ENCODE measurements at regions not wholly inside any gene's neighbourhood (a gene's known extent, or its start where the extent isn't known, plus 50 kb on each side); places are given as distances from the start of the nearest gene placed in this dataset.

DNA sequence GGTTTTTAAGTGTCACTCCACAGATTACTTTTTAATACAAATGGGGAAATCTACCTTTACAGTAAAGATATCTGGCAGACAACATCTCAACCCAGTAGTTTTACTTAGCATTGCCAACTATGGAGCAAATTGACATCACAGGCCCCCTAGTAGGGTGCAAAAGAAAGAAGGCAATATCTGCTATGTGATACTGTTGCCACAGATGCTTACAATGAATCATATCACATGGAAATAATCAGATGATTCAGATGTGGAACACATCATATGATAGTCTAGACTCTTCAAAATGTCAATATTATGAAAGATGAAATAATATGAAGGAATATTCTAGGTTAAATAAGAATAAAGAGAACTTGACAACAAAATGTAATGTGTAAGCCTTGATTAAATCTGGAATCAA lies 322.5 kb downstream of the BMP2 start:
- TF ChIP-seq, protein P1, sequence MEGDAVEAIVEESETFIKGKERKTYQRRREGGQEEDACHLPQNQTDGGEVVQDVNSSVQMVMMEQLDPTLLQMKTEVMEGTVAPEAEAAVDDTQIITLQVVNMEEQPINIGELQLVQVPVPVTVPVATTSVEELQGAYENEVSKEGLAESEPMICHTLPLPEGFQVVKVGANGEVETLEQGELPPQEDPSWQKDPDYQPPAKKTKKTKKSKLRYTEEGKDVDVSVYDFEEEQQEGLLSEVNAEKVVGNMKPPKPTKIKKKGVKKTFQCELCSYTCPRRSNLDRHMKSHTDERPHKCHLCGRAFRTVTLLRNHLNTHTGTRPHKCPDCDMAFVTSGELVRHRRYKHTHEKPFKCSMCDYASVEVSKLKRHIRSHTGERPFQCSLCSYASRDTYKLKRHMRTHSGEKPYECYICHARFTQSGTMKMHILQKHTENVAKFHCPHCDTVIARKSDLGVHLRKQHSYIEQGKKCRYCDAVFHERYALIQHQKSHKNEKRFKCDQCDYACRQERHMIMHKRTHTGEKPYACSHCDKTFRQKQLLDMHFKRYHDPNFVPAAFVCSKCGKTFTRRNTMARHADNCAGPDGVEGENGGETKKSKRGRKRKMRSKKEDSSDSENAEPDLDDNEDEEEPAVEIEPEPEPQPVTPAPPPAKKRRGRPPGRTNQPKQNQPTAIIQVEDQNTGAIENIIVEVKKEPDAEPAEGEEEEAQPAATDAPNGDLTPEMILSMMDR (IDR thresholded peaks at IDR 0.05), result no peak
- H3K9me3 Mint-ChIP-seq, result peaks cover 45% of the 10 kb centered on the region
- no peaks in the 10 kb centered on the region for H3K27me3 Mint-ChIP-seq (ENCODE audit: insufficient read depth)
- no peaks in the 10 kb centered on the region for H3K4me1 Mint-ChIP-seq (ENCODE audit: low read depth)
- no peak overlapping the region for H3K27ac Mint-ChIP-seq
- no peak for DNase-seq
- H3K36me3 Mint-ChIP-seq (ENCODE audit: low read depth), result no peaks in the 10 kb centered on the region; the same call in 1 of the 2 replicates
- H3K4me3 Mint-ChIP-seq, result no peak overlapping the region

- Mint-ChIP-seq H3K27me3 (ENCODE audit: insufficient read depth) (no peaks in the 10 kb centered on the region), H3K36me3 (ENCODE audit: low read depth) (peaks cover 4% of the 10 kb centered on the region; the same call in 1 of the 2 replicates), H3K4me3 (no peak overlapping the region), H3K27ac (no peak overlapping the region), H3K9me3 (peaks cover 43% of the 10 kb centered on the region), H3K4me1 (ENCODE audit: low read depth) (no peaks in the 10 kb centered on the region)
- no peak for DNase-seq
- TF ChIP-seq, protein P1 (IDR thresholded peaks at IDR 0.05), result no peak
Observed at GRCh38 chr20:7090811-7091210, 323.3 kb downstream of the BMP2 start.

DNA sequence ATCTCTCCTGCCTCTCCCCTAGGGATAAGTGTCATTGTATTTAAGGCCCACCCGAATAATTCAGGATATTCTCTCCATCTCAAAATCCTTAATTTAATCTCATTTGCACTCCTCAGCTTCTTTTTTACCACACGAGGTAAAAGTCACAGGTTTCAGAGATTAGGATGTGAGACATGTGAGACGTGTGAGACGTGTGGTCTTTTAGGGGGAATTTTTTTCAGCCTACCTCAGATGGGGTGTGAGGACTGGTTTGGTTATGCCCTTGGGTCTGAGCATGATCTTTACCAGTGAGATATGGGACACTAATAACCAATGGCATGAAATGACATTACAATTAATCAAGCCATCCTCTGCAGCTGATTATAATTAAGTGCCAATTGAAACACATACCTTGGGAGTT lies 324.2 kb downstream of the BMP2 start:
- Mint-ChIP-seq H3K4me3 (no peak overlapping the region), H3K27me3 (ENCODE audit: insufficient read depth) (no peaks in the 10 kb centered on the region), H3K27ac (no peak overlapping the region), H3K9me3 (peaks cover 42% of the 10 kb centered on the region), H3K36me3 (ENCODE audit: low read depth) (peaks cover 4% of the 10 kb centered on the region; the same call in 1 of the 2 replicates), H3K4me1 (ENCODE audit: low read depth) (no peaks in the 10 kb centered on the region)
- TF ChIP-seq, protein P1 (IDR thresholded peaks at IDR 0.05), result no peak
- DNase-seq, result no peak

GRCh38 chr20:7094438-7094997 lies 327.0 kb downstream of the BMP2 start:
- H3K4me1 Mint-ChIP-seq (ENCODE audit: low read depth), result no peaks in the 10 kb centered on the region
- H3K27me3 Mint-ChIP-seq (ENCODE audit: insufficient read depth), result no peaks in the 10 kb centered on the region
- H3K27ac Mint-ChIP-seq, result no peak overlapping the region
- no peak for DNase-seq
- peaks cover 44% of the 10 kb centered on the region for H3K9me3 Mint-ChIP-seq
- peaks cover 4% of the 10 kb centered on the region; the same call in 1 of the 2 replicates for H3K36me3 Mint-ChIP-seq (ENCODE audit: low read depth)
- no peak overlapping the region for H3K4me3 Mint-ChIP-seq
- TF ChIP-seq, protein P1 (IDR thresholded peaks at IDR 0.05), result peak; percentile 50; the same call in 1 of the 2 replicates

- no peaks in the 10 kb centered on the region for H3K36me3 Mint-ChIP-seq (ENCODE audit: low read depth)
- peaks cover 28% of the 10 kb centered on the region for H3K9me3 Mint-ChIP-seq
- no peak for DNase-seq
- no peak overlapping the region for H3K27ac Mint-ChIP-seq
- H3K27me3 Mint-ChIP-seq (ENCODE audit: insufficient read depth), result no peaks in the 10 kb centered on the region
- H3K4me1 Mint-ChIP-seq (ENCODE audit: low read depth), result no peaks in the 10 kb centered on the region
- H3K4me3 Mint-ChIP-seq, result no peak overlapping the region
- TF ChIP-seq, protein P1 (IDR thresholded peaks at IDR 0.05), result no peak
Observed at GRCh38 chr20:7106910-7107309, 339.4 kb downstream of the BMP2 start.

Measured in HFFc6 (cell line).